Esophagus squamous epithelium (tissue), 4 donors: ENCODE measurements at regions not wholly inside any gene's neighbourhood (a gene's known extent, or its start where the extent isn't known, plus 50 kb on each side); places are given as distances from the start of the nearest gene placed in this dataset.

ENCODE experiments used
- CTCF ChIP-seq, 6 experiments: fragments of 450-650 bp in 4 of 6; fragments of 200-600 bp in 2 of 6; sonication (generic) in 2 of 6; IDR thresholded peaks; one replicate each; pipeline ENCODE4 v1.5.1; 2016 to 2019; ENCODE audit warnings: antibody characterized with exemption in 6 of 6, mild to moderate bottlenecking in 4 of 6, moderate library complexity in 4 of 6
- POLR2A ChIP-seq, 4 donors: fragments of 450-650 bp; IDR thresholded peaks; one replicate each; pipeline ENCODE4 v1.6.1; 2017; ENCODE audit warnings: antibody characterized with exemption in 4 of 4, mild to moderate bottlenecking in 4 of 4, moderate library complexity in 3 of 4

GRCh38 chr2:139720056-139720455 lies 939.9 kb upstream of the NXPH2 start:
- no peak for TF ChIP-seq POLR2A (IDR thresholded peaks at IDR 0.05)
- no peak for TF ChIP-seq CTCF (IDR thresholded peaks at IDR 0.05)
